Panc1 (cell line): ENCODE measurements at regions not wholly inside any gene's neighbourhood (a gene's known extent, or its start where the extent isn't known, plus 50 kb on each side); places are given as distances from the start of the nearest gene placed in this dataset.

Experiments used
- ATAC-seq: fragments of 200-7000 bp; cut with Tn5 transposase; 2 replicates; pipeline ENCODE4 v1.9.1; 2020; ENCODE audit warnings: mild to moderate bottlenecking, moderate library complexity
- BruUV-seq: library from RNA; stranded (reverse); fragments of 400-500 nt; replicated peaks from 2 replicates; lab custom pipeline; 2021; lab: Mats Ljungman, UMichigan
- CTCF ChIA-PET: fragments of 300-600 bp; sonication (Branson Sonifier 250); formaldehyde crosslinking; loops from one replicate; lab custom pipeline; 2022; ENCODE audit warnings: antibody characterized with exemption; lab: Charles Lee
- POLR2A ChIA-PET: fragments of 300-600 bp; sonication (Branson Sonifier 250); formaldehyde crosslinking; loops from one replicate; lab custom pipeline; 2022; ENCODE audit warnings: antibody characterized with exemption; lab: Charles Lee
- DNase-seq: peaks from one replicate; pipeline ENCODE4 v3.0.0-alpha.2; 2010; ENCODE audit warnings: low read depth, low spot score
- H3K27ac ChIP-seq: 2 replicates; pipeline ENCODE4 v1.5.1; 2011; ENCODE audit warnings: mild to moderate bottlenecking, low read length, inconsistent platforms
- H3K27me3 ChIP-seq: fragments of 200-500 bp; sonication (Bioruptor generic); 2 replicates; pipeline ENCODE4 v1.6.0; 2014; ENCODE audit warnings: low read length, inconsistent platforms; ENCODE audit not compliant: control insufficient read depth, insufficient read depth
- H3K36me3 ChIP-seq: fragments of 200-500 bp; sonication (Bioruptor generic); 2 replicates; pipeline ENCODE4 v1.5.1; 2014; ENCODE audit warnings: inconsistent platforms, mild to moderate bottlenecking, low read length, moderate library complexity; ENCODE audit not compliant: control insufficient read depth, insufficient read depth
- H3K4me1 ChIP-seq: 2 replicates; pipeline ENCODE4 v1.5.1; 2011; ENCODE audit warnings: inconsistent platforms, mild to moderate bottlenecking, low read length, moderate library complexity; ENCODE audit not compliant: control insufficient read depth, insufficient read depth
- H3K4me3 ChIP-seq, 2 experiments: 2 replicates each; pipeline ENCODE4 v1.5.1; 2011 to 2012; ENCODE audit warnings: low read depth in 2 of 2, low read length in 2 of 2, mild to moderate bottlenecking in 2 of 2, inconsistent platforms in 1 of 2, moderate library complexity in 1 of 2
- H3K9me3 ChIP-seq: fragments of 200-500 bp; sonication (Bioruptor generic); 2 replicates; pipeline ENCODE4 v1.5.1; 2014; ENCODE audit warnings: low read depth, mild to moderate bottlenecking, inconsistent platforms, low read length, moderate library complexity; ENCODE audit not compliant: control insufficient read depth, insufficient read depth
- CTCF ChIP-seq: fragments of 450-650 bp; IDR thresholded peaks from 2 replicates; pipeline ENCODE4 v1.5.1; 2017; ENCODE audit warnings: mild to moderate bottlenecking
- POLR2AphosphoS5 ChIP-seq: IDR thresholded peaks from 2 replicates; pipeline ENCODE4 v1.6.1; 2012; ENCODE audit warnings: mild to moderate bottlenecking, low read depth, low read length, moderate library complexity
- REST ChIP-seq, 2 experiments: IDR thresholded peaks; 2 replicates each; pipeline ENCODE4 v1.6.1; 2011 to 2012; ENCODE audit warnings: low read depth in 2 of 2, control low read depth in 1 of 2, low read length in 1 of 2, mild to moderate bottlenecking in 1 of 2, moderate library complexity in 1 of 2; ENCODE audit not compliant: insufficient read depth in 1 of 2
- SIN3A ChIP-seq: IDR thresholded peaks from 2 replicates; pipeline ENCODE4 v1.6.1; 2012; ENCODE audit warnings: low read depth, mild to moderate bottlenecking, low read length, moderate library complexity, borderline replicate concordance; ENCODE audit not compliant: insufficient read depth
- TCF7L2 ChIP-seq: IDR thresholded peaks from 2 replicates; pipeline ENCODE4 v1.6.1; 2011; ENCODE audit warnings: mild to moderate bottlenecking, low read depth, low read length, inconsistent platforms
- in situ Hi-C: cut with HindIII; loops from 2 replicates; pipeline ENCODE4 v1.10.0; 2016; ENCODE audit warnings: low sequenced_read_pairs, low pct_unique_long_range_greater_than_20kb
- intact Hi-C: fragments of 100-400 bp; cut with micrococcal nuclease; formaldehyde crosslinking; loops from one replicate; pipeline ENCODE4 v1.10.0; 2022; ENCODE audit not compliant: unreplicated experiment

- intact Hi-C loops: no loop called here
- Histone ChIP-seq H3K27ac (no peak overlapping the region), H3K27me3 (no peaks in the 10 kb centered on the region), H3K36me3 (no peaks in the 10 kb centered on the region), H3K4me3 (no peak overlapping the region), H3K4me1 (no peaks in the 10 kb centered on the region), H3K9me3 (no peaks in the 10 kb centered on the region)
- in situ Hi-C loops: no loop called here
- CTCF ChIA-PET: no interaction called here
- no peak for TF ChIP-seq CTCF
- no peak for TF ChIP-seq SIN3A
- no peak for TF ChIP-seq TCF7L2
- TF ChIP-seq POLR2AphosphoS5: no peak
- no peak for TF ChIP-seq REST (IDR thresholded peaks at IDR 0.05; ENCODE audit: insufficient read depth in 1 of 2, low read depth in 2 of 2, low read length in 1 of 2)
- no TSS peak for BruUV-seq
- POLR2A ChIA-PET: no interaction called here
- ATAC-seq: no peak
- DNase-seq: no peak
Measured at GRCh38 chr4:72666910-72667309, 97.9 kb upstream of the ADAMTS3 start.

- intact Hi-C loops (no loop called here), in situ Hi-C loops (no loop called here)
- TF ChIP-seq REST (IDR thresholded peaks at IDR 0.05; ENCODE audit: insufficient read depth in 1 of 2, low read depth in 2 of 2, low read length in 1 of 2) (no peak), CTCF (no peak)
- ATAC-seq: no peak
- DNase-seq: no peak
- CTCF ChIA-PET: no interaction called here
- Histone ChIP-seq H3K27ac (no peak overlapping the region), H3K27me3 (no peaks in the 10 kb centered on the region), H3K4me1 (no peaks in the 10 kb centered on the region), H3K9me3 (no peaks in the 10 kb centered on the region), H3K4me3 (no peak overlapping the region), H3K36me3 (no peaks in the 10 kb centered on the region)
- BruUV-seq: no TSS peak
- POLR2A ChIA-PET: no interaction called here
Measured at GRCh38 chr4:72665171-72665968, 96.3 kb upstream of the ADAMTS3 start.
